DMS79 treated with DMSO at 0.1 percent for 48 hours (cell line): ENCODE measurements at regions not wholly inside any gene's neighbourhood (a gene's known extent, or its start where the extent isn't known, plus 50 kb on each side); places are given as distances from the start of the nearest gene placed in this dataset.

Experiments used
- DNase-seq: peaks from one replicate; lab custom pipeline; 2025; lab: John Stamatoyannopoulos, UW

GRCh38 chr5:15206133-15206532 lies 293.8 kb upstream of the FBXL7 start:
- no peak for DNase-seq

GRCh38 chr5:15203376-15203775 lies 296.6 kb upstream of the FBXL7 start:
- no peak for DNase-seq

GRCh38 chr5:15191012-15191411 lies 309.0 kb upstream of the FBXL7 start:
- DNase-seq = no peak

- DNase-seq = no peak
Observed at GRCh38 chr5:15183520-15183919, 311.9 kb upstream of the ANKH start.

GRCh38 chr5:15170173-15170572 lies 298.6 kb upstream of the ANKH start:
- DNase-seq = no peak

- no peak for DNase-seq
Observed at GRCh38 chr5:15168358-15168757, 296.8 kb upstream of the ANKH start.

GRCh38 chr5:15160091-15160490 lies 288.5 kb upstream of the ANKH start:
- DNase-seq = no peak

GRCh38 chr5:15159606-15160005 lies 288.0 kb upstream of the ANKH start:
- no peak for DNase-seq

GRCh38 chr5:15142458-15142857 lies 270.9 kb upstream of the ANKH start:
- no peak for DNase-seq

- no peak for DNase-seq
Observed at GRCh38 chr5:15137414-15137813, 265.8 kb upstream of the ANKH start.

GRCh38 chr5:15135661-15136060 lies 264.1 kb upstream of the ANKH start:
- DNase-seq = no peak

- no peak for DNase-seq
Observed at GRCh38 chr5:15133456-15133965, 261.9 kb upstream of the ANKH start.

- DNase-seq = no peak
Observed at GRCh38 chr5:15132816-15133405, 261.3 kb upstream of the ANKH start.

GRCh38 chr5:15131909-15132308 lies 260.3 kb upstream of the ANKH start:
- DNase-seq = no peak

- no peak for DNase-seq
Observed at GRCh38 chr5:15124871-15125568, 253.4 kb upstream of the ANKH start.

- DNase-seq = no peak
Observed at GRCh38 chr5:15124461-15124860, 252.9 kb upstream of the ANKH start.

GRCh38 chr5:15117688-15118087 lies 246.1 kb upstream of the ANKH start:
- no peak for DNase-seq

- no peak for DNase-seq
Observed at GRCh38 chr5:15116996-15117395, 245.4 kb upstream of the ANKH start.

GRCh38 chr5:15106530-15107283 lies 235.1 kb upstream of the ANKH start:
- no peak for DNase-seq

GRCh38 chr5:15105799-15106393 lies 234.3 kb upstream of the ANKH start:
- DNase-seq = no peak

GRCh38 chr5:15103864-15104263 lies 232.3 kb upstream of the ANKH start:
- DNase-seq = no peak

- no peak for DNase-seq
Observed at GRCh38 chr5:15103130-15103529, 231.6 kb upstream of the ANKH start.

- no peak for DNase-seq
Observed at GRCh38 chr5:15097552-15097951, 226.0 kb upstream of the ANKH start.
